GM12878 (cell line): ENCODE measurements at regions not wholly inside any gene's neighbourhood (a gene's known extent, or its start where the extent isn't known, plus 50 kb on each side); places are given as distances from the start of the nearest gene placed in this dataset.

Experiments used
- ATAC-seq: fragments of 200-7000 bp; cut with Tn5 transposase; 3 replicates; pipeline ENCODE4 v1.9.1; 2020; ENCODE audit warnings: mild to moderate bottlenecking, moderate library complexity
- BruUV-seq: library from RNA; stranded (reverse); fragments of 400-500 nt; replicated peaks from 2 replicates; lab custom pipeline; 2021; lab: Mats Ljungman, UMichigan
- CTCF ChIA-PET: fragments of 300-600 bp; sonication (Branson Sonifier 250); formaldehyde crosslinking; extraction: SDS; loops from one replicate; lab custom pipeline; 2021; ENCODE audit warnings: inconsistent platforms; lab: Yijun Ruan, JAX
- POLR2A ChIA-PET: fragments of 350-600 bp; formaldehyde crosslinking; extraction: SDS; loops from one replicate; lab custom pipeline; 2021; ENCODE audit warnings: inconsistent platforms; lab: Charles Lee
- RAD21 ChIA-PET: fragments of 300-600 bp; sonication (Branson Sonifier 250); formaldehyde crosslinking; loops from one replicate; lab custom pipeline; 2023; ENCODE audit warnings: antibody characterized with exemption; ENCODE audit not compliant: unreplicated experiment; lab: Charles Lee
- SMC1A ChIA-PET: fragments of 300-600 bp; sonication (Branson Sonifier 250); formaldehyde crosslinking; loops from one replicate; lab custom pipeline; 2023; ENCODE audit not compliant: unreplicated experiment, uncharacterized antibody; lab: Charles Lee
- DNase-seq: peaks from one replicate; pipeline ENCODE4 v3.0.0-alpha.2; 2011; ENCODE audit warnings: low read depth, low spot score
- FAIRE-seq: peaks from 3 replicates; lab custom pipeline; 2011; peaks lifted over from hg19 to GRCh38; lab: Jason Lieb, UNC
- H2AFZ ChIP-seq: 2 replicates; pipeline ENCODE4 v1.6.0; 2011; ENCODE audit warnings: low read depth, low read length, control low read depth; ENCODE audit not compliant: control insufficient read depth
- H3K27ac ChIP-seq: 2 replicates; pipeline ENCODE4 v1.5.1; 2011; ENCODE audit warnings: control low read depth; ENCODE audit not compliant: control insufficient read depth, insufficient read depth
- H3K27me3 ChIP-seq, 2 experiments: replicated peaks in 1 of 2; 2 replicates each; pipeline versions ENCODE4 v1.6.0 to v1.6.1; 2011; ENCODE audit warnings: low read length in 1 of 2; ENCODE audit not compliant: control insufficient read depth in 2 of 2, insufficient read depth in 2 of 2
- H3K36me3 ChIP-seq, 2 experiments: 2 replicates each; pipeline ENCODE4 v1.5.1; 2011; ENCODE audit warnings: low read length in 1 of 2; ENCODE audit not compliant: control insufficient read depth in 2 of 2, insufficient read depth in 2 of 2
- H3K4me1 ChIP-seq: 2 replicates; pipeline ENCODE4 v1.6.1; 2011; ENCODE audit warnings: mild to moderate bottlenecking, low read length, moderate library complexity, mixed read lengths; ENCODE audit not compliant: control insufficient read depth, insufficient read depth
- H3K4me2 ChIP-seq: 2 replicates; pipeline ENCODE4 v1.6.0; 2011; ENCODE audit warnings: control low read depth; ENCODE audit not compliant: control insufficient read depth, insufficient read depth
- H3K4me3 ChIP-seq: fragments of 200-600 bp; sonication (generic); 2 replicates; pipeline ENCODE4 v1.5.1; 2016
- H3K79me2 ChIP-seq: 2 replicates; pipeline ENCODE4 v1.6.0; 2011; ENCODE audit warnings: low read length; ENCODE audit not compliant: control insufficient read depth, insufficient read depth
- H3K9ac ChIP-seq: 2 replicates; pipeline ENCODE4 v1.8.0; 2011; ENCODE audit warnings: low read length, control low read depth, mixed read lengths; ENCODE audit not compliant: control insufficient read depth, insufficient read depth
- H3K9me3 ChIP-seq: replicated peaks from 3 replicates; pipeline ENCODE4 v1.5.1; 2011; ENCODE audit warnings: mild to moderate bottlenecking, low read length; ENCODE audit not compliant: control insufficient read depth, insufficient read depth
- H4K20me1 ChIP-seq: 2 replicates; pipeline ENCODE4 v1.6.0; 2011; ENCODE audit not compliant: control insufficient read depth, insufficient read depth
- CBFB ChIP-seq: IDR thresholded peaks from 2 replicates; pipeline ENCODE4 v1.6.1; 2016; ENCODE audit warnings: antibody characterized with exemption, low read depth
- CEBPZ ChIP-seq: fragments of 150-350 bp; IDR thresholded peaks from 2 replicates; pipeline ENCODE4 v1.6.1; 2016; ENCODE audit warnings: low read depth, low read length
- DPF2 ChIP-seq: fragments of 450-650 bp; IDR thresholded peaks from 2 replicates; pipeline ENCODE4 v1.6.1; 2017; ENCODE audit warnings: mild to moderate bottlenecking
- NBN ChIP-seq: fragments of 450-650 bp; IDR thresholded peaks from 2 replicates; pipeline ENCODE4 v1.6.1; 2016
- RFX5 ChIP-seq: IDR thresholded peaks from 2 replicates; pipeline ENCODE4 v1.6.1; 2011; ENCODE audit warnings: low read depth, low read length, improper control_type of control experiment
- SPI1 ChIP-seq: IDR thresholded peaks from 2 replicates; pipeline ENCODE4 v1.6.1; 2011; ENCODE audit warnings: low read depth, mild to moderate bottlenecking, low read length, moderate library complexity, borderline replicate concordance; ENCODE audit not compliant: insufficient read depth
- ZNF274 ChIP-seq: IDR thresholded peaks from one replicate; pipeline ENCODE4 v1.8.0; 2011; ENCODE audit not compliant: insufficient read length, insufficient read depth
- WGBS: methylation state at CpG from one replicate; pipeline ENCODE4 v1.1.6; 2016; ENCODE audit warnings: low lambda C conversion rate; ENCODE audit not compliant: insufficient replicate concordance, insufficient coverage; ENCODE audit errors: missing lambda C conversion rate; 5-methylcytosine and 5-hydroxymethylcytosine counted together
- in situ Hi-C: fragments of 300-500 bp; cut with MboI; formaldehyde crosslinking; loops from 9 replicates; pipeline ENCODE4 v1.14.3; 2018; ENCODE audit warnings: mixed read lengths
- intact Hi-C: fragments of 100-400 bp; cut with micrococcal nuclease; formaldehyde crosslinking; loops from one replicate; pipeline ENCODE4 v1.14.2; 2022; ENCODE audit not compliant: unreplicated experiment

GRCh38 chr2:228533156-228533555, 351.7 kb upstream of the SPHKAP start:
- no peaks in the 10 kb centered on the region; the same call in 2 of the 3 replicates for H3K9me3 ChIP-seq
- CTCF ChIA-PET = interaction anchor here (1.0 kb wide), 1 partner anchor 20 kb away, joined by 5 read pairs; no protein-coding TSS in a partner anchor
- 0% methylated on average over 1 of the region's 1 CpG for WGBS
- POLR2A ChIA-PET = no interaction called here
- H3K27me3 ChIP-seq = no peaks in the 10 kb centered on the region
- H3K9ac ChIP-seq = no peak overlapping the region
- FAIRE-seq = no peak
- in situ Hi-C loops = no loop called here
- no peak for TF ChIP-seq DPF2
- no peak for TF ChIP-seq ZNF274
- TF ChIP-seq RFX5 = no peak
- no peak for TF ChIP-seq CEBPZ
- TF ChIP-seq NBN = no peak
- TF ChIP-seq SPI1 = peak; percentile 24; the same call in 1 of the 2 replicates
- TF ChIP-seq CBFB = no peak
- no TSS peak for BruUV-seq
- H3K4me1 ChIP-seq = 0 out of 2 replicates have a peak, but pooled peaks cover 4% of the 10 kb centered on the region
- intact Hi-C loops = no loop called here
- H3K4me3 ChIP-seq = no peak overlapping the region
- peak overlapping the region; percentile 20; the same call in 1 of the 2 replicates for H2AFZ ChIP-seq
- H3K27ac ChIP-seq = no peak overlapping the region
- H3K36me3 ChIP-seq = no peaks in the 10 kb centered on the region
- no peak for DNase-seq
- SMC1A ChIA-PET = interaction anchor here (0.6 kb wide), 1 partner anchor 8 kb away, joined by 3 read pairs; no protein-coding TSS in a partner anchor
- RAD21 ChIA-PET = no interaction called here
- no peak overlapping the region for H3K4me2 ChIP-seq
- H4K20me1 ChIP-seq = no peaks in the 10 kb centered on the region
- H3K79me2 ChIP-seq = no peaks in the 10 kb centered on the region
- 0 out of 3 replicates have a peak, but pooled peaks have one; percentile 34 for ATAC-seq
